Mucosa of gallbladder (tissue), 1 donor: ENCODE measurements at regions not wholly inside any gene's neighbourhood (a gene's known extent, or its start where the extent isn't known, plus 50 kb on each side); places are given as distances from the start of the nearest gene placed in this dataset.

Experiments
- DNase-seq: peaks from one replicate; pipeline ENCODE4 v3.0.0-alpha.2; 2020; ENCODE audit warnings: low spot score
- donor health status: DM: no; HTN: no; CAD: no.

DNA sequence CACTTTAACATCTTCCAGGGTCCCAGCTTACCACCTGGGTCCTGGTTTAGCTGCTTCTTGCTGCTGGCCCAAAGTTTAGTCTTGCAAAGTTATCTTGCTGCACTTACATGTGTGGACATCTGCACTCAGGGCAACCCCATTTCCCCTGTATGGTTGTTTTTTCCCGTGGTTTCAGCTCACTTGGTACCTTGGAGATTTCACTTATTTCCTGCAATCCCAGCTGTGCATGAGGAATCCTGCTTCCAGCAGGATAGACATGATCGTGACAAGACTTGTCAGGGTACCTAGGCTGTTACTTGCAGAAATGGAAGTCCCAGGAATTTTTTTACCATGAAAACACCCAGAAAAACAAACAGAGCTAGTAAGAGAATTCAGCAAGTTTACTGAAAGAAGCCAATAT is 95.9 kb upstream of the LEP start:
- no peak for DNase-seq

DNA sequence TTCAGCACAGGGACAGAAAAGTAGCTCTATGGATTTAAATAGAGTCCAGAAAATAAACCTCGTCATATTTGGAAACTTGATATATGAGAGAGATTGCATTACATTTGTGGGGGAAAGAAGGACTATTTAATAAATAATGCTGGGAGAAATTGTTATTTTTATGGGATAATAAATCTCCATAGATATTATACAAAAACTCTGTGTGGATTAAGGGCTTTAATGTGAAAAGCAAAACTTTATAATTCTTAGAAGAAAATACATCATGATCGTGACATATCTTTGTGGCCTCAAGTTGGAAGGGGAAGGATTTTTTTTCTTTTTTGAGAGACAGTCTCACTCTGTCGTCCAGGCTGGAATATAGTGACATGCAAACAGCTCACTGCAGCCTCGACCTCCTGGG is 95.0 kb upstream of the LEP start:
- no peak for DNase-seq

GRCh38 chr7:128148676-128149075 is 92.4 kb upstream of the LEP start:
- DNase-seq: peak; percentile 30

DNA sequence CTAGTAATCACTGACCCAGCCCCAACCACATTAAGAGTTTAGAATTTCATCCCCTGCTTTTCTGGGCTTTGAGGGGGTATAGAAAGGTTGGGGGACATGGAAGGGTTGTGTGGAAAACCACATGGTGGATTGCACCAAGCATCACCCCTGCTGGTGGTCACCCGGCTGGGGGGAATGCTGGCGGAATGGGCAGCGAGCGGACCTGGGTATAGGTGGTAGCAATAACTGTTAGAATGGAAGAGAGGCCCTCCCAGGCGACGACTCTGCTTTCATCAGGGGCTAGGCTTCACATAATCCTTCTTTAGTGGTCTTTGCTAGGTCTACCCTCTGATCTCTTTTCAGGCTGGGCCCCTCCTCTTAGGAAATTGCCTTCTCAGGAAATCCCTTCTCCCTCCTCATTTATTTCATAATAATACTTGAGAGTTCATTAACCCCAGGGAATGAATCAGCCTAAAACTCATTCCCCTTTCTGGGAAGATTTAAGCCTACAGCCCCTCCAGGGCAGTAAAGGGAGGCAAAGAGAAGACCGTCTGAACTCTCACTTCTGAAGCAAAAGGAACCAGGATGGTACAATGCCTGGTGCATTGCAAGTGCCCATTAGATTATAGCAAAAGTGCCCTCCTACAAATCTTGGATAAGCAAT is 90.7 kb upstream of the LEP start:
- DNase-seq: no peak

DNA sequence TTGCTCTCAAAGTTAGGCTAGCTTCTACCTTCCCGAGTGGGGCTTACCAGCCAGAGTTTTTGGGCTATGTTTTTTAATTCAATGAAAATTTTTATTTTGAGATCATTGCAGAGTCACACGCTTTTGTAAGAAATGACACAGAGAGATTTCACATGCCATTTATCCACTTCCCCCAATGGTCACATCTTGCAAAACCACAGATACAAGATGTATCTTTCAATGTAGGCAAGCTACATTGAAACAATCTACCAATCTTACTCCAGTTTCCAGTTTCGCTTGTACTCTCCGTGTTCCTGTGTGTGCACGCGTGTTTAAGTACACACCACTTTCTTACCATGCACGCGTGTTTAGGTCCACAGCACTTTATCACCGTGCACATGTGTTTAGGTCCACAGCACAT is 89.4 kb upstream of the LEP start:
- no peak for DNase-seq

- no peak for DNase-seq
Observed at GRCh38 chr7:128152721-128153120, 88.4 kb upstream of the LEP start.

DNA sequence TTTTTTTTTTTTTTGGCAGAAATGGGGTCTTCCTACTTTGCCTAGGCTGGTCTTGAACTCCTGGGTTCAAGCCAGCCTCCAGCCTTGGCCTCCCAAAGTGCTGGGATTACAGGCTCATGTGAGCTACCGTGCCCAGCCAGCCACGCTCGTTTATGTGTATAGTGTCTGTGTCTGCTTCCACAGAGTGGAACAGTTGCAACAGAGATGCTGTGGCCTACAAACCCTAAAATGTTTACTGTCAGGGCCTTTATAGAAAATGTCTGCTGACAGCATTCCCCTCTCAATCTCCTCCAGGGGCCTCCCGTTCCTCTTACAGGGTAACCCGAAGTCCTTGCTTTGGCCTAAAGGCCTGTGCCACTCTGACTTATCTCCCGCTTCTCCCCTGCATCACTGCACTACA is 87.6 kb upstream of the LEP start:
- DNase-seq: no peak

GRCh38 chr7:128154504-128154903 is 86.6 kb upstream of the LEP start:
- no peak for DNase-seq

DNA sequence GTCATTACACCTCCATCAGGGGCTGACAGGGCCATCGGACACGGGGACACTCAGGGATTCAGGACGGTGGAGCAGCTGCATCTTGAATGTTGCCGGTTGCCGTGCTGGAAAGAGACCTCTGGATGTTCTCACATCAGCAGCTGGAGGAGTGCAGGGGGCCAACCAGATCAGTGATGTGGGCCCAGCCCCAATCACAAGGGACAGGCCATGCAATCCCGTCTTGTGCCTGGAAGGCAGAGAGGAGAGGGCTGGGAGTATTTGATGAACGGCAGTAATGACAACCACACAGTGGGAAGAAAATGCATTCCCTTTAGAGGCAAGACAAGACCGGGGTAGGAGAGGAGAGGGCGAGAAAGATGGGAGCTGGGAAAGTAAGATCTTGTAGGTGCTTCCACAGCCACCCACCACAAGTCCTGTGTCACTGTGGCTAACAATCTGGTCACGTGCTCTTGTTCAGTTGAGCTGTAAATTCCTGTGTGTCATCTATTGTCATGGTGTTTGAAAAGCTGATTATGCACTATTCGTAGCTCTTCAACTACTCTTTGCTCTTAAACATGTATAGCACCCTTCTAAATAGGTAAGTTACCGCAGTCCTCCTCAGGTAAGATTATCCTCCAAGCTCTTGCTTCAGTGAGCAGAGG is 85.9 kb upstream of the LEP start:
- no peak for DNase-seq

GRCh38 chr7:128157906-128158305 is 83.2 kb upstream of the LEP start:
- no peak for DNase-seq

DNA sequence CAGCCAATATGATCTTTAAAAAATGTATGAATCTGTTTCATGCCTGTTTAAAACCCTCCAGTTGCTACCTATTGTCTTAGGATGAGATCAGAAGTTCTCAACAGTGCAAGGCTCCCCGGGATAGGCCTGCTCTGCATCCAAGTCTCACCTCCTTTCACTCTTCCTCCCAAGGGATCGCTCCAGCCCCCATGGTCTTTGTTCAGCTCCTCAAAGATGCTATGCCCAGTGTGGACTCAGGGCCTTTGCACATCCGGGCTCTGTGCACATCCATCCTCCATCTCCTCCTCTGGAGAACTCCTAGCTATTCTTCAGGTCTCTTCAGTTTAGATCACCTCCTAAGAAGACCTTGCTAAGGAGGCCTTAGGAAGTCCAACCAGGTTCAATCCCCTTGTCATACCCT is 82.7 kb upstream of the LEP start:
- DNase-seq: no peak

DNA sequence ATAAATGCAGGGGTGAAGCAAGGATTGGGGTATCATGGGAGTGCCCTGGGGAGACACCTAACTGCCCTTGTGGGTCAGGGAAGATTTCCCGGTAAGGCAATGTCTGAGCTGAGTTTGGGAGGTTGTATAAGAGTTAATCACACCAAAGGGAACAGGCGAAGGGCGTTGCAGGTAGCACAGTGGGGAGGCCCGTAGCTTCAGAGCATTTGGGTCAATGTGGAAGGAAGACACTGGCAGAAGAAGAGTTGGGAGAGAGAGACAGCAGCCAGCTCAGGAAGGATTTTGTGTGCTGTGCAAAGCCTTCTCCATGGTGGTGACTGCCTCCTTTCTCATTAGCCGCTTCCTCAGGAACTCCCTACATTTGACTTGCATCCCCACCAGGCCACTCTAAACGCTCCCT is 80.8 kb upstream of the LEP start:
- no peak for DNase-seq

- DNase-seq: no peak
Observed at GRCh38 chr7:128161466-128162125, 79.5 kb upstream of the LEP start.

GRCh38 chr7:128162666-128163065 is 78.4 kb upstream of the LEP start:
- DNase-seq: no peak

DNA sequence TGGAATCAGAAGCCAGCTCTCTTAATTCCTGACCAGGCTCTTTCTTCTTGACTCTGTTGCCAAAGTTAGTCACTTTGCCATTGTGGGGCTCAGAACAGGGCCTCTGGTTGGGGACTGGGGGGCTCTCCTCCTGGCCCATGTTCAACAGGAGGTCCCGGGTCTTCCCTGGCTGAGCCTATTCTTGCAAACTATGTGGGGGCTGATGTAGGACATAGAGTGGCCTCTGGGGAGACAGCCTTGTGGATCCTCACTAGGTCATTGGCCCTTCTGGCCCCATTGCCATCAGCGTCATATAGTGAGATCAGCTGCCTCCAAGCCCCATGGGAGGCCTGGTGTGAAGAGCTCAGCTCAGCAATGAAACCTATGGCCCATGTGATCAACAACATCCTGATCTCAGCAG is 77.6 kb upstream of the LEP start:
- DNase-seq: no peak

- no peak for DNase-seq
Observed at GRCh38 chr7:128164061-128164954, 76.8 kb upstream of the LEP start.

- DNase-seq: no peak
Observed at GRCh38 chr7:128164955-128165670, 76.0 kb upstream of the LEP start.

- DNase-seq: no peak
Observed at GRCh38 chr7:128165927-128166420, 75.1 kb upstream of the LEP start.

DNA sequence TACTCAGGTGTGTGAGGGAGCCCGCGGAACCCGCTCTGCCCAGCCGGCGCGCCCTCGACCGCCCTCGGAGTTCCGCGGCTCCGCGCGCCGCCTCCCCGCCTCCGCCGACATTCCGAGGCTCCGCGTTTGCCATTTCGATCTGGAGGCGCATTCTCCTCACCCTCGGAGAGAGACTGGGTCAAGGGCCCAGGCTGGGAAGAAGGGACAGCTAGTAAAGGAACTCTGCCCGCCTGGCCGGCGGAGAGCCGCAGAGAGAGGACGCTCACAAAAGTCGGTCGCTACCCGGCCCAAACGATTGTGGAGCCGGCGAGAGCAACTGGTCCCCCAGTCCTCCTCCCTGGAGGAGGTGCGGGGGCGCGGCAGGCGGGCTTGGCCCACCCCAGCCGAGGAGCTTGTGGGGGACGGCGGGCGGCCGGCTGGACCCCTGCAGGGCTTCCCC is 74.5 kb upstream of the LEP start:
- DNase-seq: no peak

GRCh38 chr7:128167042-128167701 is 73.9 kb upstream of the LEP start:
- peak; percentile 27 for DNase-seq
